GM12872 (cell line): ENCODE measurements at regions not wholly inside any gene's neighbourhood (a gene's known extent, or its start where the extent isn't known, plus 50 kb on each side); places are given as distances from the start of the nearest gene placed in this dataset.

Source experiments
- CTCF ChIP-seq: IDR thresholded peaks from 3 replicates; pipeline ENCODE4 v1.5.1; 2011; ENCODE audit warnings: low read depth, mild to moderate bottlenecking, low read length, moderate library complexity; ENCODE audit not compliant: insufficient read depth

- no peak for TF ChIP-seq CTCF
Observed at GRCh38 chr12:131513606-131514005, 197.3 kb upstream of the SFSWAP start.

GRCh38 chr12:131521326-131521725, 189.6 kb upstream of the SFSWAP start:
- no peak for TF ChIP-seq CTCF

- TF ChIP-seq CTCF, result no peak
Observed at GRCh38 chr12:131525795-131526508, 184.9 kb upstream of the SFSWAP start.

- 0 out of 3 replicates have a peak, but pooled peaks have one; percentile 7 for TF ChIP-seq CTCF
Observed at GRCh38 chr12:131527092-131527491, 183.8 kb upstream of the SFSWAP start.

- no peak for TF ChIP-seq CTCF
Observed at GRCh38 chr12:131527736-131528135, 183.2 kb upstream of the SFSWAP start.

- TF ChIP-seq CTCF, result no peak
Observed at GRCh38 chr12:131528144-131528543, 182.7 kb upstream of the SFSWAP start.

- TF ChIP-seq CTCF, result no peak
Observed at GRCh38 chr12:131528667-131529066, 182.2 kb upstream of the SFSWAP start.
